Tongue (tissue), 1 donor: ENCODE measurements at regions not wholly inside any gene's neighbourhood (a gene's known extent, or its start where the extent isn't known, plus 50 kb on each side); places are given as distances from the start of the nearest gene placed in this dataset.

ENCODE experiments used
- DNase-seq: peaks from one replicate; pipeline ENCODE4 v3.0.0-alpha.2; 2015

GRCh38 chr2:48912110-48912509, 156.6 kb upstream of the LHCGR start:
- peak; percentile 18 for DNase-seq

- no peak for DNase-seq
Observed at GRCh38 chr2:48910961-48911360, 155.4 kb upstream of the LHCGR start.

GRCh38 chr2:48906633-48907032, 151.1 kb upstream of the LHCGR start:
- peak; percentile 63 for DNase-seq

- DNase-seq = no peak
Observed at GRCh38 chr2:48905696-48906095, 150.2 kb upstream of the LHCGR start.

GRCh38 chr2:48902521-48902920, 147.0 kb upstream of the LHCGR start:
- no peak for DNase-seq

- no peak for DNase-seq
Observed at GRCh38 chr2:48901416-48901815, 145.9 kb upstream of the LHCGR start.

GRCh38 chr2:48901015-48901343, 145.5 kb upstream of the LHCGR start:
- no peak for DNase-seq

GRCh38 chr2:48900321-48901014, 144.9 kb upstream of the LHCGR start:
- DNase-seq = peak; percentile 16

GRCh38 chr2:48896870-48897269, 141.3 kb upstream of the LHCGR start:
- DNase-seq = no peak

- no peak for DNase-seq
Observed at GRCh38 chr2:48890454-48891131, 135.1 kb upstream of the LHCGR start.

- DNase-seq = no peak
Observed at GRCh38 chr2:48888066-48888465, 132.5 kb upstream of the LHCGR start.

- DNase-seq = no peak
Observed at GRCh38 chr2:48886919-48887318, 131.4 kb upstream of the LHCGR start.

GRCh38 chr2:48885841-48886240, 130.3 kb upstream of the LHCGR start:
- DNase-seq = no peak

- no peak for DNase-seq
Observed at GRCh38 chr2:48883661-48884060, 128.1 kb upstream of the LHCGR start.

- DNase-seq = no peak
Observed at GRCh38 chr2:48874282-48874681, 118.8 kb upstream of the LHCGR start.

- no peak for DNase-seq
Observed at GRCh38 chr2:48873666-48874065, 118.1 kb upstream of the LHCGR start.

GRCh38 chr2:48870942-48871341, 115.4 kb upstream of the LHCGR start:
- DNase-seq = peak; percentile 2

- DNase-seq = no peak
Observed at GRCh38 chr2:48870503-48870902, 115.0 kb upstream of the LHCGR start.

- DNase-seq = no peak
Observed at GRCh38 chr2:48865704-48866103, 110.2 kb upstream of the LHCGR start.

GRCh38 chr2:48860380-48860779, 104.9 kb upstream of the LHCGR start:
- DNase-seq = no peak

GRCh38 chr2:48856657-48857056, 101.1 kb upstream of the LHCGR start:
- no peak for DNase-seq

- DNase-seq = no peak
Observed at GRCh38 chr2:48856144-48856543, 100.6 kb upstream of the LHCGR start.

- DNase-seq = peak; percentile 4
Observed at GRCh38 chr2:48855142-48855541, 99.6 kb upstream of the LHCGR start.

- DNase-seq = no peak
Observed at GRCh38 chr2:48854681-48855080, 99.2 kb upstream of the LHCGR start.
